SK-N-SH (cell line): ENCODE measurements at regions not wholly inside any gene's neighbourhood (a gene's known extent, or its start where the extent isn't known, plus 50 kb on each side); places are given as distances from the start of the nearest gene placed in this dataset.

Experiments used
- CTCF ChIA-PET: fragments of 300-600, 350-600 bp; formaldehyde crosslinking; extraction: SDS; loops from one replicate; lab custom pipeline; 2021; lab: Yijun Ruan, JAX
- POLR2A ChIA-PET: fragments of 350-600 bp; sonication (Branson Sonifier 250); formaldehyde crosslinking; extraction: SDS; loops from one replicate; lab custom pipeline; 2020; ENCODE audit warnings: antibody characterized with exemption, inconsistent platforms; lab: Yijun Ruan, JAX
- DNase-seq: peaks from one replicate; pipeline ENCODE4 v3.0.0; 2012
- H2AFZ ChIP-seq: fragments of 200-600 bp; sonication (generic); 2 replicates; pipeline ENCODE4 v1.8.1; 2016; ENCODE audit warnings: antibody characterized with exemption, mild to moderate bottlenecking, low read depth
- H3F3A ChIP-seq: fragments of 200-600 bp; sonication (generic); replicated peaks from 2 replicates; pipeline ENCODE3; 2016; ENCODE audit warnings: antibody characterized with exemption, mild to moderate bottlenecking; ENCODE audit not compliant: insufficient read depth
- H3K27ac ChIP-seq, 2 experiments: fragments of 200-500 bp in 1 of 2; fragments of 200-600 bp in 1 of 2; sonication (Bioruptor generic) in 1 of 2; sonication (generic), shearing (Covaris generic) in 1 of 2; 2 replicates each; pipeline versions ENCODE4 v1.5.1 to v1.6.1; 2014 to 2016; ENCODE audit warnings: low read depth in 2 of 2, inconsistent platforms in 1 of 2, low read length in 1 of 2, mild to moderate bottlenecking in 1 of 2, mixed read lengths in 1 of 2
- H3K27me3 ChIP-seq: fragments of 200-600 bp; sonication (generic), shearing (Covaris generic); 2 replicates; pipeline ENCODE4 v1.6.1; 2016; ENCODE audit warnings: mixed run types; ENCODE audit not compliant: insufficient read depth
- H3K36me3 ChIP-seq, 2 experiments: fragments of 200-500 bp in 1 of 2; fragments of 200-600 bp in 1 of 2; sonication (Bioruptor generic) in 1 of 2; sonication (generic) in 1 of 2; replicated peaks in 1 of 2; 2 replicates each; pipeline versions ENCODE3 to v1.5.1; 2014 to 2016; ENCODE audit warnings: low read length in 1 of 2, mild to moderate bottlenecking in 1 of 2; ENCODE audit not compliant: insufficient read depth in 2 of 2, control insufficient read depth in 1 of 2
- H3K4me1 ChIP-seq, 2 experiments: fragments of 200-500 bp in 1 of 2; fragments of 200-600 bp in 1 of 2; sonication (Bioruptor generic) in 1 of 2; sonication (generic), shearing (Covaris generic) in 1 of 2; 2 replicates each; pipeline versions ENCODE4 v1.5.1 to v1.6.1; 2014 to 2016; ENCODE audit warnings: low read depth in 1 of 2, low read length in 1 of 2, mixed run types in 1 of 2; ENCODE audit not compliant: insufficient read depth in 2 of 2, control insufficient read depth in 1 of 2
- H3K4me2 ChIP-seq: fragments of 200-600 bp; sonication (generic), shearing (Covaris generic); 2 replicates; pipeline ENCODE4 v1.6.1; 2017; ENCODE audit warnings: mixed run types
- H3K4me3 ChIP-seq, 2 experiments: fragments of 200-500 bp in 1 of 2; fragments of 200-600 bp in 1 of 2; sonication (Bioruptor generic) in 1 of 2; sonication (generic), shearing (Covaris generic) in 1 of 2; 2 replicates each; pipeline versions ENCODE4 v1.5.1 to v1.8.1; 2014 to 2016; ENCODE audit warnings: low read depth in 2 of 2, inconsistent platforms in 1 of 2, low read length in 1 of 2, mild to moderate bottlenecking in 1 of 2, mixed read lengths in 1 of 2, moderate library complexity in 1 of 2
- H3K79me2 ChIP-seq: fragments of 200-600 bp; sonication (generic); 2 replicates; pipeline ENCODE4 v1.8.1; 2017; ENCODE audit warnings: mild to moderate bottlenecking; ENCODE audit not compliant: insufficient read depth
- H3K9ac ChIP-seq: fragments of 200-600 bp; sonication (generic); 2 replicates; pipeline ENCODE4 v1.6.1; 2017; ENCODE audit warnings: mixed run types
- H3K9me2 ChIP-seq: fragments of 200-600 bp; sonication (generic); 2 replicates; pipeline ENCODE4 v1.6.1; 2017; ENCODE audit warnings: mixed run types
- H3K9me3 ChIP-seq: fragments of 200-600 bp; sonication (generic); 2 replicates; pipeline ENCODE4 v1.6.1; 2017; ENCODE audit warnings: mixed run types, mild to moderate bottlenecking, moderate library complexity
- H4K20me1 ChIP-seq: fragments of 200-600 bp; sonication (generic); 2 replicates; pipeline ENCODE4 v1.6.1; 2017; ENCODE audit warnings: mild to moderate bottlenecking, mixed run types; ENCODE audit not compliant: insufficient read depth
- EP300 ChIP-seq, 2 experiments: IDR thresholded peaks; 2 replicates each; pipeline versions ENCODE4 v1.4.0 to v1.6.1; 2012; ENCODE audit warnings: borderline replicate concordance in 1 of 2, low read depth in 1 of 2, low read length in 1 of 2
- EZH2phosphoT487 ChIP-seq: fragments of 200-600 bp; sonication (generic); IDR thresholded peaks from 2 replicates; pipeline ENCODE4 v1.6.1; 2017; ENCODE audit warnings: low read depth, mixed run types, mild to moderate bottlenecking, antibody characterized with exemption, moderate library complexity, borderline replicate concordance
- FOSL2 ChIP-seq: IDR thresholded peaks from 2 replicates; pipeline ENCODE4 v1.4.0; 2012; ENCODE audit warnings: low read depth, mild to moderate bottlenecking, moderate library complexity, borderline replicate concordance
- FOXJ3 ChIP-seq: sonication (generic); formaldehyde crosslinking; IDR thresholded peaks from 2 replicates; pipeline ENCODE4 v1.5.1; 2020; ENCODE audit warnings: mild to moderate bottlenecking, missing genetic modification reagents
- FOXM1 ChIP-seq: IDR thresholded peaks from 2 replicates; pipeline ENCODE4 v1.4.0; 2012; ENCODE audit warnings: low read depth, mild to moderate bottlenecking
- GABPA ChIP-seq: IDR thresholded peaks from 2 replicates; pipeline ENCODE4 v1.4.0; 2012; ENCODE audit warnings: low read depth, mild to moderate bottlenecking
- GATA2 ChIP-seq: sonication (generic); formaldehyde crosslinking; IDR thresholded peaks from 2 replicates; pipeline ENCODE4 v1.5.0; 2020; ENCODE audit warnings: mild to moderate bottlenecking, missing genetic modification reagents
- JUND ChIP-seq: IDR thresholded peaks from 2 replicates; pipeline ENCODE4 v1.4.0; 2012
- MEF2A ChIP-seq: IDR thresholded peaks from 2 replicates; pipeline ENCODE4 v1.4.0; 2012; ENCODE audit warnings: low read depth, borderline replicate concordance
- NFIC ChIP-seq: IDR thresholded peaks from 2 replicates; pipeline ENCODE4 v1.4.0; 2012; ENCODE audit warnings: borderline replicate concordance
- POLR2AphosphoS5 ChIP-seq: IDR thresholded peaks from 2 replicates; pipeline ENCODE4 v1.6.1; 2012; ENCODE audit warnings: low read depth, low read length
- RAD21 ChIP-seq: IDR thresholded peaks from 2 replicates; pipeline ENCODE4 v1.6.1; 2012; ENCODE audit warnings: mild to moderate bottlenecking, low read length
- RCOR1 ChIP-seq: fragments of 150-350 bp; IDR thresholded peaks from 2 replicates; pipeline ENCODE4 v1.6.1; 2017; ENCODE audit warnings: antibody characterized with exemption, low read length
- RFX5 ChIP-seq: IDR thresholded peaks from 2 replicates; pipeline ENCODE4 v1.6.1; 2012; ENCODE audit warnings: mild to moderate bottlenecking, improper control_type of control experiment, low read length
- RXRA ChIP-seq: IDR thresholded peaks from 2 replicates; pipeline ENCODE4 v1.4.0; 2012; ENCODE audit warnings: low read depth, mild to moderate bottlenecking, borderline replicate concordance
- SIN3A ChIP-seq: IDR thresholded peaks from 2 replicates; pipeline ENCODE4 v1.6.1; 2012; ENCODE audit warnings: low read depth, mild to moderate bottlenecking, low read length, moderate library complexity, borderline replicate concordance
- SMC3 ChIP-seq: IDR thresholded peaks from 2 replicates; pipeline ENCODE4 v1.6.1; 2012; ENCODE audit warnings: low read depth, low read length, improper control_type of control experiment
- WGBS: methylation state at CpG from one replicate; pipeline ENCODE4 v1.1.6; 2017; ENCODE audit warnings: low lambda C conversion rate; 5-methylcytosine and 5-hydroxymethylcytosine counted together
- TF ChIP-seq, protein P1 (sequence below): IDR thresholded peaks from 2 replicates; pipeline ENCODE4 v1.4.0; 2012; ENCODE audit warnings: low read depth, borderline replicate concordance
- TF ChIP-seq, protein P2 (sequence below): fragments of 150-350 bp; IDR thresholded peaks from 2 replicates; pipeline ENCODE4 v1.6.1; 2016; ENCODE audit warnings: mild to moderate bottlenecking, low read depth, low read length
- TF ChIP-seq, protein P3 (sequence below): fragments of 150-350 bp; IDR thresholded peaks from 2 replicates; pipeline ENCODE4 v1.6.1; 2017; ENCODE audit warnings: antibody characterized with exemption, low read length, low read depth, borderline replicate concordance
- TF ChIP-seq, protein P4 (sequence below): IDR thresholded peaks from 2 replicates; pipeline ENCODE4 v1.6.1; 2012; ENCODE audit warnings: mild to moderate bottlenecking, low read depth, low read length, moderate library complexity

DNA sequence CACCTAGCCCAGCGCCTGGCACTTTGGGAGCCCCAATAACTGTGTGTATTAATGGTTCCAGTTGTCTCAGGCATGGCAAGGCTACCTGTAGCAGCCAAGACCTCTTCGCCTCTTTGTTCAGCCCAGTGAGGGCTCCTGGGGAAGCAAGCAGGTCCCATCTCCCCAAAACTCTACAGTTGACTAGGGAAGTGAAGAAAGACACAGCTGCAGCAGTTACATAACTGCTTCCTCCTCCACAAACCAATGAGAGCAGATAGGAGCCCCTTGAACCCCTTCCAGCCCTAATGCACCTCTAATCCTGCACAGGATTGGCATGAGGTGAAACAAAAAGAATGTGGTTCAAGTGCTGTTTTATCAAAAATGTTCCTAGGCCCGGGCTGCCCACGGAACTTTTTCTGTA lies 100.5 kb downstream of the SYF2 start:
- no peak overlapping the region for H3K9ac ChIP-seq
- no peaks in the 10 kb centered on the region for H3K36me3 ChIP-seq
- TF ChIP-seq, protein P1, sequence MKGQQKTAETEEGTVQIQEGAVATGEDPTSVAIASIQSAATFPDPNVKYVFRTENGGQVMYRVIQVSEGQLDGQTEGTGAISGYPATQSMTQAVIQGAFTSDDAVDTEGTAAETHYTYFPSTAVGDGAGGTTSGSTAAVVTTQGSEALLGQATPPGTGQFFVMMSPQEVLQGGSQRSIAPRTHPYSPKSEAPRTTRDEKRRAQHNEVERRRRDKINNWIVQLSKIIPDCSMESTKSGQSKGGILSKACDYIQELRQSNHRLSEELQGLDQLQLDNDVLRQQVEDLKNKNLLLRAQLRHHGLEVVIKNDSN = no peak
- TF ChIP-seq POLR2AphosphoS5 (no peak), RAD21 (no peak), FOXJ3 (no peak), RCOR1 (no peak), SIN3A (no peak), RFX5 (no peak)
- ChIA-PET POLR2A (no interaction called here), CTCF (no interaction called here)
- no peak overlapping the region for H3K4me2 ChIP-seq
- no peaks in the 10 kb centered on the region for H3F3A ChIP-seq
- no peaks in the 10 kb centered on the region for H3K9me2 ChIP-seq
- H3K27me3 ChIP-seq = 0 out of 2 replicates have a peak, but pooled peaks cover 10% of the 10 kb centered on the region
- H2AFZ ChIP-seq = no peak overlapping the region
- no peaks in the 10 kb centered on the region; a peak in 1 of 4 replicates for H3K4me1 ChIP-seq
- no peaks in the 10 kb centered on the region for H3K79me2 ChIP-seq
- no peak overlapping the region for H3K27ac ChIP-seq
- no peaks in the 10 kb centered on the region for H3K9me3 ChIP-seq
- H4K20me1 ChIP-seq = no peaks in the 10 kb centered on the region
- H3K4me3 ChIP-seq = no peak overlapping the region
- DNase-seq = no peak
- WGBS = 30% methylated on average over 3 of the region's 4 CpGs

DNA sequence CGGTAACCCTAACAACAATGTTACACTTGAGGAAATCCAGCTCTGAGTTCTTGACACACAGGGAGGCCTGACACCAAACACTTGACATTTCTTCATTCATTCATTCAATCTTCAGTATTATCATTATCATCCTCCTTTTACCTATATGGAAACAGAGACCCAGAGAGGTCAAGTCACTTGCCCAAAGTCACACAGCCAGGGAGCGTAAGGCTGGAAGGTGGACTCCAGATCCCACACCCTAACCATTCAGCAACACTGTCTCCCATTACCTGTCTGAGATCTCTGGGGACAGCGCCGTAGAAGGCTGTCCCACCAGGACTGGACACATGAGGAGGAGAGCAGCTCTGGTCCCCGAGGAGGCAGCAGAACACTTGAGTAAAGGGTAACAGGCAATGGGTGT lies 101.4 kb downstream of the SYF2 start:
- no peak for DNase-seq
- H3K4me1 ChIP-seq = no peaks in the 10 kb centered on the region; a peak in 1 of 4 replicates
- CTCF ChIA-PET = no interaction called here
- H3K27me3 ChIP-seq = 0 out of 2 replicates have a peak, but pooled peaks cover 10% of the 10 kb centered on the region
- H3K79me2 ChIP-seq = no peaks in the 10 kb centered on the region
- H3F3A ChIP-seq = no peaks in the 10 kb centered on the region
- POLR2A ChIA-PET = no interaction called here
- no peak overlapping the region for H3K4me3 ChIP-seq
- H2AFZ ChIP-seq = no peak overlapping the region
- no peaks in the 10 kb centered on the region for H3K9me3 ChIP-seq
- H3K27ac ChIP-seq = no peak overlapping the region
- no peaks in the 10 kb centered on the region for H3K9me2 ChIP-seq
- H3K36me3 ChIP-seq = no peaks in the 10 kb centered on the region
- WGBS = 80% methylated on average over 4 of the region's 5 CpGs
- H4K20me1 ChIP-seq = no peaks in the 10 kb centered on the region
- no peak overlapping the region for H3K9ac ChIP-seq
- no peak overlapping the region for H3K4me2 ChIP-seq
- TF ChIP-seq, protein P2, sequence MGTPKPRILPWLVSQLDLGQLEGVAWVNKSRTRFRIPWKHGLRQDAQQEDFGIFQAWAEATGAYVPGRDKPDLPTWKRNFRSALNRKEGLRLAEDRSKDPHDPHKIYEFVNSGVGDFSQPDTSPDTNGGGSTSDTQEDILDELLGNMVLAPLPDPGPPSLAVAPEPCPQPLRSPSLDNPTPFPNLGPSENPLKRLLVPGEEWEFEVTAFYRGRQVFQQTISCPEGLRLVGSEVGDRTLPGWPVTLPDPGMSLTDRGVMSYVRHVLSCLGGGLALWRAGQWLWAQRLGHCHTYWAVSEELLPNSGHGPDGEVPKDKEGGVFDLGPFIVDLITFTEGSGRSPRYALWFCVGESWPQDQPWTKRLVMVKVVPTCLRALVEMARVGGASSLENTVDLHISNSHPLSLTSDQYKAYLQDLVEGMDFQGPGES = no peak
- TF ChIP-seq MEF2A (no peak), FOXJ3 (no peak), RXRA (no peak), GABPA (no peak), RFX5 (no peak), EZH2phosphoT487 (no peak), JUND (no peak), RAD21 (no peak), GATA2 (CRISPR knock-in tag) (no peak), FOXM1 (no peak), SMC3 (no peak), EP300 (IDR thresholded peaks at IDR 0.05; ENCODE audit: borderline replicate concordance in 1 of 2, low read depth in 1 of 2, low read length in 1 of 2) (no peak), NFIC (no peak), POLR2AphosphoS5 (no peak), FOSL2 (no peak)
- TF ChIP-seq, protein P1 = no peak
- TF ChIP-seq, protein P3, sequence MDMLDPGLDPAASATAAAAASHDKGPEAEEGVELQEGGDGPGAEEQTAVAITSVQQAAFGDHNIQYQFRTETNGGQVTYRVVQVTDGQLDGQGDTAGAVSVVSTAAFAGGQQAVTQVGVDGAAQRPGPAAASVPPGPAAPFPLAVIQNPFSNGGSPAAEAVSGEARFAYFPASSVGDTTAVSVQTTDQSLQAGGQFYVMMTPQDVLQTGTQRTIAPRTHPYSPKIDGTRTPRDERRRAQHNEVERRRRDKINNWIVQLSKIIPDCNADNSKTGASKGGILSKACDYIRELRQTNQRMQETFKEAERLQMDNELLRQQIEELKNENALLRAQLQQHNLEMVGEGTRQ = no peak
- TF ChIP-seq, protein P4, sequence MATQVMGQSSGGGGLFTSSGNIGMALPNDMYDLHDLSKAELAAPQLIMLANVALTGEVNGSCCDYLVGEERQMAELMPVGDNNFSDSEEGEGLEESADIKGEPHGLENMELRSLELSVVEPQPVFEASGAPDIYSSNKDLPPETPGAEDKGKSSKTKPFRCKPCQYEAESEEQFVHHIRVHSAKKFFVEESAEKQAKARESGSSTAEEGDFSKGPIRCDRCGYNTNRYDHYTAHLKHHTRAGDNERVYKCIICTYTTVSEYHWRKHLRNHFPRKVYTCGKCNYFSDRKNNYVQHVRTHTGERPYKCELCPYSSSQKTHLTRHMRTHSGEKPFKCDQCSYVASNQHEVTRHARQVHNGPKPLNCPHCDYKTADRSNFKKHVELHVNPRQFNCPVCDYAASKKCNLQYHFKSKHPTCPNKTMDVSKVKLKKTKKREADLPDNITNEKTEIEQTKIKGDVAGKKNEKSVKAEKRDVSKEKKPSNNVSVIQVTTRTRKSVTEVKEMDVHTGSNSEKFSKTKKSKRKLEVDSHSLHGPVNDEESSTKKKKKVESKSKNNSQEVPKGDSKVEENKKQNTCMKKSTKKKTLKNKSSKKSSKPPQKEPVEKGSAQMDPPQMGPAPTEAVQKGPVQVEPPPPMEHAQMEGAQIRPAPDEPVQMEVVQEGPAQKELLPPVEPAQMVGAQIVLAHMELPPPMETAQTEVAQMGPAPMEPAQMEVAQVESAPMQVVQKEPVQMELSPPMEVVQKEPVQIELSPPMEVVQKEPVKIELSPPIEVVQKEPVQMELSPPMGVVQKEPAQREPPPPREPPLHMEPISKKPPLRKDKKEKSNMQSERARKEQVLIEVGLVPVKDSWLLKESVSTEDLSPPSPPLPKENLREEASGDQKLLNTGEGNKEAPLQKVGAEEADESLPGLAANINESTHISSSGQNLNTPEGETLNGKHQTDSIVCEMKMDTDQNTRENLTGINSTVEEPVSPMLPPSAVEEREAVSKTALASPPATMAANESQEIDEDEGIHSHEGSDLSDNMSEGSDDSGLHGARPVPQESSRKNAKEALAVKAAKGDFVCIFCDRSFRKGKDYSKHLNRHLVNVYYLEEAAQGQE = no peak
